K562 (cell line): ENCODE measurements at regions not wholly inside any gene's neighbourhood (a gene's known extent, or its start where the extent isn't known, plus 50 kb on each side); places are given as distances from the start of the nearest gene placed in this dataset.
A peak's percentile ranks its signal among the peaks of the same experiment; 100 is the strongest.

Experiments used
- ATAC-seq: fragments of 200-7000 bp; cut with Tn5 transposase; 3 replicates; pipeline ENCODE4 v1.9.1; 2020; ENCODE audit warnings: moderate library complexity
- BruUV-seq: library from RNA; stranded (reverse); fragments of 400-500 nt; replicated peaks from 2 replicates; lab custom pipeline; 2021; lab: Mats Ljungman, UMichigan
- CTCF ChIA-PET: fragments of 300-600 bp; formaldehyde crosslinking; extraction: SDS; loops from one replicate; lab custom pipeline; 2021; ENCODE audit warnings: low intra/inter-chr PET ratio; lab: Yijun Ruan, JAX
- POLR2A ChIA-PET: fragments of 300-600, 350-650 bp; sonication (Branson Sonifier 250); formaldehyde crosslinking; extraction: SDS; loops from one replicate; lab custom pipeline; 2021; ENCODE audit warnings: antibody characterized with exemption, inconsistent platforms; lab: Yijun Ruan, JAX
- DNase-seq, 4 experiments: peaks; one replicate each; pipeline versions ENCODE4 v3.0.0 to v3.0.0-alpha.2; 2011 to 2018; ENCODE audit warnings: low spot score in 3 of 4, mixed read lengths in 3 of 4; ENCODE audit errors: extremely low read depth in 1 of 4
- FAIRE-seq: peaks from 2 replicates; lab custom pipeline; 2011; peaks lifted over from hg19 to GRCh38; lab: Jason Lieb, UNC
- H2AFZ ChIP-seq: 2 replicates; pipeline ENCODE4 v1.6.0; 2011; ENCODE audit warnings: low read depth, low read length, control low read depth, inconsistent platforms
- H3K27ac ChIP-seq: fragments of 200-600 bp; 3 replicates; pipeline ENCODE4 v1.8.0; 2011; ENCODE audit warnings: low read depth, mild to moderate bottlenecking, control low read depth, inconsistent platforms, low read length, moderate library complexity, mixed read lengths; ENCODE audit errors: extremely low read depth
- H3K27me3 ChIP-seq, 2 experiments: fragments of 300-600 bp in 1 of 2; 2 replicates in 1 of 2; 3 replicates in 1 of 2; pipeline versions ENCODE4 v1.6.0 to v1.8.0; 2011; ENCODE audit warnings: inconsistent platforms in 2 of 2, low read length in 2 of 2, mild to moderate bottlenecking in 1 of 2, mixed read lengths in 1 of 2, moderate library complexity in 1 of 2; ENCODE audit not compliant: control insufficient read depth in 2 of 2, insufficient read depth in 2 of 2
- H3K36me3 ChIP-seq: fragments of 300-600 bp; 3 replicates; pipeline ENCODE4 v1.8.0; 2011; ENCODE audit warnings: mild to moderate bottlenecking, low read length, inconsistent platforms; ENCODE audit not compliant: control insufficient read depth, insufficient read depth
- H3K4me1 ChIP-seq, 2 experiments: fragments of 200-600 bp in 1 of 2; replicated peaks in 1 of 2; 2 replicates in 1 of 2; 3 replicates in 1 of 2; pipeline versions ENCODE4 v1.5.1 to v1.8.0; 2011; ENCODE audit warnings: inconsistent platforms in 2 of 2, low read length in 2 of 2, mild to moderate bottlenecking in 1 of 2, mixed read lengths in 1 of 2, moderate library complexity in 1 of 2; ENCODE audit not compliant: control insufficient read depth in 2 of 2, insufficient read depth in 2 of 2
- H3K4me2 ChIP-seq: 2 replicates; pipeline ENCODE4 v1.6.1; 2011; ENCODE audit warnings: low read length, control low read depth, inconsistent platforms, mixed read lengths; ENCODE audit not compliant: insufficient read depth
- H3K4me3 ChIP-seq: fragments of 200-600 bp; sonication (generic), shearing (Covaris generic); 2 replicates; pipeline ENCODE4 v1.5.1; 2016; ENCODE audit warnings: control low read depth, inconsistent platforms
- H3K79me2 ChIP-seq: fragments of 200-600 bp; 3 replicates; pipeline ENCODE4 v1.8.0; 2011; ENCODE audit warnings: low read length, inconsistent platforms; ENCODE audit not compliant: control insufficient read depth, insufficient read depth
- H3K9ac ChIP-seq, 2 experiments: 2 replicates each; pipeline versions ENCODE4 v1.6.0 to v1.6.1; 2011; ENCODE audit warnings: low read depth in 2 of 2, low read length in 2 of 2, control low read depth in 1 of 2, inconsistent platforms in 1 of 2, mild to moderate bottlenecking in 1 of 2, mixed read lengths in 1 of 2; ENCODE audit not compliant: insufficient read depth in 1 of 2
- H3K9me1 ChIP-seq: one replicate; pipeline ENCODE4 v1.6.0; 2011; ENCODE audit warnings: inconsistent platforms, mild to moderate bottlenecking, low read length, moderate library complexity; ENCODE audit not compliant: control insufficient read depth, insufficient read depth
- H3K9me3 ChIP-seq: replicated peaks from 2 replicates; pipeline ENCODE4 v1.5.1; 2011; ENCODE audit warnings: low read depth, low read length, inconsistent platforms; ENCODE audit not compliant: control insufficient read depth, insufficient read depth
- H4K20me1 ChIP-seq: replicated peaks from 2 replicates; pipeline ENCODE4 v1.6.1; 2011; ENCODE audit warnings: low read length, inconsistent platforms, mixed read lengths; ENCODE audit not compliant: control insufficient read depth, insufficient read depth
- ERF ChIP-seq: fragments of 450-650 bp; formaldehyde crosslinking; IDR thresholded peaks from 2 replicates; pipeline ENCODE4 v1.4.0; 2020; ENCODE audit warnings: mild to moderate bottlenecking, mixed read lengths
- ESRRA ChIP-seq: fragments of 450-650 bp; IDR thresholded peaks from 2 replicates; pipeline ENCODE4 v1.6.1; 2014; ENCODE audit warnings: low read depth, mild to moderate bottlenecking, moderate library complexity, borderline replicate concordance
- NELFE ChIP-seq: IDR thresholded peaks from 2 replicates; pipeline ENCODE4 v1.6.1; 2011; ENCODE audit warnings: mild to moderate bottlenecking; ENCODE audit not compliant: insufficient read depth, insufficient read length
- NR4A1 ChIP-seq, 2 experiments: fragments of 250-450 bp in 1 of 2; fragments of 450-650 bp in 1 of 2; sonication (Bioruptor Pico) in 1 of 2; IDR thresholded peaks; 2 replicates each; pipeline versions ENCODE4 v1.4.0 to v1.6.1; 2016 to 2020; ENCODE audit warnings: mild to moderate bottlenecking in 2 of 2, missing compliant biosample characterization in 1 of 2, missing genetic modification characterization in 1 of 2, moderate library complexity in 1 of 2
- RAD51 ChIP-seq: fragments of 450-650 bp; IDR thresholded peaks from 2 replicates; pipeline ENCODE4 v1.7.1; 2016; ENCODE audit warnings: low read depth, mild to moderate bottlenecking, borderline replicate concordance
- ZKSCAN8 ChIP-seq: fragments of 200-800 bp; sonication (Bioruptor generic); IDR thresholded peaks from 2 replicates; pipeline ENCODE4 v1.6.1; 2016; ENCODE audit warnings: missing genetic modification characterization, missing compliant biosample characterization
- WGBS: fragments of 100-300 bp; shearing (Covaris generic); methylation state at CpG from one replicate; pipeline ENCODE4 v1.1.6; 2016; ENCODE audit warnings: low coverage, mixed read lengths; ENCODE audit not compliant: insufficient coverage; ENCODE audit errors: missing lambda C conversion rate; 5-methylcytosine and 5-hydroxymethylcytosine counted together
- in situ Hi-C: fragments of 300-500 bp; cut with MboI; formaldehyde crosslinking; loops from 4 replicates; pipeline ENCODE4 v1.15.0; 2018; ENCODE audit warnings: inconsistent platforms, mixed read lengths
- intact Hi-C: fragments of 100-400 bp; cut with micrococcal nuclease; formaldehyde crosslinking; loops from 2 replicates; pipeline ENCODE4 v1.14.2; 2022
- TF ChIP-seq, protein P1 (sequence below), 3 experiments: fragments of 200-800 bp in 1 of 3; fragments of 250-450 bp in 1 of 3; fragments of 450-650 bp in 1 of 3; sonication (Bioruptor Pico) in 1 of 3; sonication (Bioruptor generic) in 1 of 3; formaldehyde crosslinking in 1 of 3; IDR thresholded peaks; 2 replicates each; pipeline versions ENCODE4 v1.6.1 to v1.8.0; 2016 to 2022; ENCODE audit warnings: mild to moderate bottlenecking in 2 of 3, missing genetic modification characterization in 2 of 3, missing compliant biosample characterization in 1 of 3, moderate library complexity in 1 of 3
- TF ChIP-seq, protein P2 (sequence below), 2 experiments: fragments of 450-650 bp in 1 of 2; IDR thresholded peaks; 2 replicates each; pipeline ENCODE4 v1.6.1; 2011 to 2017; ENCODE audit warnings: low read depth in 2 of 2, antibody characterized with exemption in 1 of 2, borderline replicate concordance in 1 of 2, low read length in 1 of 2, mild to moderate bottlenecking in 1 of 2, mixed read lengths in 1 of 2; ENCODE audit not compliant: control insufficient read depth in 1 of 2

DNA sequence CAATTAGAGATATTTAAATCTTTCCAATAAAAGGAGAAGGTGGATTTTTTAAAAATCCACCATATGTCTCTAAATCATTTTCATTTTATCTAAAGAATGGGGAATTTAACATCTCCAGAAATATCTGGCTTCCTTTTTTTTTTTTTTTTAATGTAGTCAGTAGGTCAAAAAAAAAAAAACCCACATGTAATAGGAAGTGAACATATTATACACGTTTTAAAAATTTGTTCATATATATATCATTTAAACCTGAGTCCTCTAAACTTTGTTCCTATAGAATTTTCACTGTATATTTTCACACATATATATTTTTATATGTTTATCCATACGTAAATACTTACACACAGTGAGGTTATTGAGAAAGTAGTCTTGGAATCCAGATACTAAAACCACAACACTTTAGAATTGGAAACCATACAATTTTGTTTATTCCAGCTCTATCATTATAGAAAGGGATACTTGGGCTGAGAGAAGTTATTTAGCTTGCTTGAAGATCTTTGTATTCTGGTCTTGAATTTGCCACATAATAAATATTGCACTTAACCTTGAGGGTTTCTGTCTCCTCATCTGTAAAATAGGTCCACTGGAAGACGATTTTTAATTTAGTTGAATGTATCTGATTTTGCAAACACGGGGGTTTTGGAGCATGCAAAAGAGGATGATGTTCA, 62.1 kb upstream of the ZNF217 start:
- no peaks in the 10 kb centered on the region for H3K27me3 ChIP-seq
- no peak overlapping the region for H3K4me2 ChIP-seq
- no TSS peak for BruUV-seq
- FAIRE-seq (no peak), ATAC-seq (no peak), DNase-seq (no peak)
- intact Hi-C loops = loop anchor here (5.0 kb wide), 1 partner anchor 48 kb away; no protein-coding TSS in a partner anchor
- H3K4me1 ChIP-seq = peaks cover 7 to 36% of the 10 kb centered on the region in 2 experiments
- no peaks in the 10 kb centered on the region for H4K20me1 ChIP-seq
- H2AFZ ChIP-seq = peak overlapping the region; percentile 96
- in situ Hi-C loops = no loop called here
- no peaks in the 10 kb centered on the region for H3K9me3 ChIP-seq
- TF ChIP-seq RAD51 (no peak), NR4A1 (CRISPR knock-in tag; IDR thresholded peaks at IDR 0.05) (no peak), NR4A1 (tag; IDR thresholded peaks at IDR 0.05) (no peak), NELFE (no peak), ERF (CRISPR knock-in tag) (no peak), ZKSCAN8 (0 out of 2 replicates have a peak, but pooled peaks have one; percentile 20), ESRRA (peak; percentile 76)
- TF ChIP-seq, protein P1, sequence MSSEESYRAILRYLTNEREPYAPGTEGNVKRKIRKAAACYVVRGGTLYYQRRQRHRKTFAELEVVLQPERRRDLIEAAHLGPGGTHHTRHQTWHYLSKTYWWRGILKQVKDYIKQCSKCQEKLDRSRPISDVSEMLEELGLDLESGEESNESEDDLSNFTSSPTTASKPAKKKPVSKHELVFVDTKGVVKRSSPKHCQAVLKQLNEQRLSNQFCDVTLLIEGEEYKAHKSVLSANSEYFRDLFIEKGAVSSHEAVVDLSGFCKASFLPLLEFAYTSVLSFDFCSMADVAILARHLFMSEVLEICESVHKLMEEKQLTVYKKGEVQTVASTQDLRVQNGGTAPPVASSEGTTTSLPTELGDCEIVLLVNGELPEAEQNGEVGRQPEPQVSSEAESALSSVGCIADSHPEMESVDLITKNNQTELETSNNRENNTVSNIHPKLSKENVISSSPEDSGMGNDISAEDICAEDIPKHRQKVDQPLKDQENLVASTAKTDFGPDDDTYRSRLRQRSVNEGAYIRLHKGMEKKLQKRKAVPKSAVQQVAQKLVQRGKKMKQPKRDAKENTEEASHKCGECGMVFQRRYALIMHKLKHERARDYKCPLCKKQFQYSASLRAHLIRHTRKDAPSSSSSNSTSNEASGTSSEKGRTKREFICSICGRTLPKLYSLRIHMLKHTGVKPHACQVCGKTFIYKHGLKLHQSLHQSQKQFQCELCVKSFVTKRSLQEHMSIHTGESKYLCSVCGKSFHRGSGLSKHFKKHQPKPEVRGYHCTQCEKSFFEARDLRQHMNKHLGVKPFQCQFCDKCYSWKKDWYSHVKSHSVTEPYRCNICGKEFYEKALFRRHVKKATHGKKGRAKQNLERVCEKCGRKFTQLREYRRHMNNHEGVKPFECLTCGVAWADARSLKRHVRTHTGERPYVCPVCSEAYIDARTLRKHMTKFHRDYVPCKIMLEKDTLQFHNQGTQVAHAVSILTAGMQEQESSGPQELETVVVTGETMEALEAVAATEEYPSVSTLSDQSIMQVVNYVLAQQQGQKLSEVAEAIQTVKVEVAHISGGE (CRISPR knock-in tag; IDR thresholded peaks at IDR 0.05) = peak in 1 of 3 experiments; percentile 85; a peak in 1 of 6 replicates
- TF ChIP-seq, protein P2, sequence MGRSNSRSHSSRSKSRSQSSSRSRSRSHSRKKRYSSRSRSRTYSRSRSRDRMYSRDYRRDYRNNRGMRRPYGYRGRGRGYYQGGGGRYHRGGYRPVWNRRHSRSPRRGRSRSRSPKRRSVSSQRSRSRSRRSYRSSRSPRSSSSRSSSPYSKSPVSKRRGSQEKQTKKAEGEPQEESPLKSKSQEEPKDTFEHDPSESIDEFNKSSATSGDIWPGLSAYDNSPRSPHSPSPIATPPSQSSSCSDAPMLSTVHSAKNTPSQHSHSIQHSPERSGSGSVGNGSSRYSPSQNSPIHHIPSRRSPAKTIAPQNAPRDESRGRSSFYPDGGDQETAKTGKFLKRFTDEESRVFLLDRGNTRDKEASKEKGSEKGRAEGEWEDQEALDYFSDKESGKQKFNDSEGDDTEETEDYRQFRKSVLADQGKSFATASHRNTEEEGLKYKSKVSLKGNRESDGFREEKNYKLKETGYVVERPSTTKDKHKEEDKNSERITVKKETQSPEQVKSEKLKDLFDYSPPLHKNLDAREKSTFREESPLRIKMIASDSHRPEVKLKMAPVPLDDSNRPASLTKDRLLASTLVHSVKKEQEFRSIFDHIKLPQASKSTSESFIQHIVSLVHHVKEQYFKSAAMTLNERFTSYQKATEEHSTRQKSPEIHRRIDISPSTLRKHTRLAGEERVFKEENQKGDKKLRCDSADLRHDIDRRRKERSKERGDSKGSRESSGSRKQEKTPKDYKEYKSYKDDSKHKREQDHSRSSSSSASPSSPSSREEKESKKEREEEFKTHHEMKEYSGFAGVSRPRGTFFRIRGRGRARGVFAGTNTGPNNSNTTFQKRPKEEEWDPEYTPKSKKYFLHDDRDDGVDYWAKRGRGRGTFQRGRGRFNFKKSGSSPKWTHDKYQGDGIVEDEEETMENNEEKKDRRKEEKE (IDR thresholded peaks at IDR 0.05; ENCODE audit: borderline replicate concordance in 1 of 2, control insufficient read depth in 1 of 2, low read depth in 2 of 2, low read length in 1 of 2) = peak in 1 of 2 experiments; percentile 11; a peak in 1 of 4 replicates
- CTCF ChIA-PET = no interaction called here
- no peaks in the 10 kb centered on the region for H3K9me1 ChIP-seq
- H3K79me2 ChIP-seq = no peaks in the 10 kb centered on the region
- H3K36me3 ChIP-seq = no peaks in the 10 kb centered on the region
- H3K27ac ChIP-seq = no peak overlapping the region; the same call in 1 of the 3 replicates
- H3K9ac ChIP-seq = peak overlapping the region in 1 of 2 experiments; percentile 51; a peak in 1 of 4 replicates
- POLR2A ChIA-PET = interaction anchor here (1.0 kb wide), 1 partner anchor 13 kb away, joined by 4 read pairs; no protein-coding TSS in a partner anchor
- no peak overlapping the region for H3K4me3 ChIP-seq
- 9% methylated on average over 4 of the region's 4 CpGs for WGBS
